Fibroblast of lung (primary cell): ENCODE measurements at regions not wholly inside any gene's neighbourhood (a gene's known extent, or its start where the extent isn't known, plus 50 kb on each side); places are given as distances from the start of the nearest gene placed in this dataset.

Source experiments
- EZH2 ChIP-seq: IDR thresholded peaks from 2 replicates; pipeline ENCODE4 v1.5.1; 2012; ENCODE audit warnings: low read length, control low read depth, mild to moderate bottlenecking; ENCODE audit errors: missing control alignments
- TF ChIP-seq, protein P1 (sequence below), 2 donors: IDR thresholded peaks in 1 of 2; conservative IDR thresholded peaks in 1 of 2; 1 replicate in 1 of 2; 2 replicates in 1 of 2; pipeline ENCODE4 v1.5.1; 2011 to 2012; ENCODE audit warnings: low read length in 2 of 2, control low read depth in 1 of 2, inconsistent platforms in 1 of 2, low read depth in 1 of 2, mild to moderate bottlenecking in 1 of 2

DNA sequence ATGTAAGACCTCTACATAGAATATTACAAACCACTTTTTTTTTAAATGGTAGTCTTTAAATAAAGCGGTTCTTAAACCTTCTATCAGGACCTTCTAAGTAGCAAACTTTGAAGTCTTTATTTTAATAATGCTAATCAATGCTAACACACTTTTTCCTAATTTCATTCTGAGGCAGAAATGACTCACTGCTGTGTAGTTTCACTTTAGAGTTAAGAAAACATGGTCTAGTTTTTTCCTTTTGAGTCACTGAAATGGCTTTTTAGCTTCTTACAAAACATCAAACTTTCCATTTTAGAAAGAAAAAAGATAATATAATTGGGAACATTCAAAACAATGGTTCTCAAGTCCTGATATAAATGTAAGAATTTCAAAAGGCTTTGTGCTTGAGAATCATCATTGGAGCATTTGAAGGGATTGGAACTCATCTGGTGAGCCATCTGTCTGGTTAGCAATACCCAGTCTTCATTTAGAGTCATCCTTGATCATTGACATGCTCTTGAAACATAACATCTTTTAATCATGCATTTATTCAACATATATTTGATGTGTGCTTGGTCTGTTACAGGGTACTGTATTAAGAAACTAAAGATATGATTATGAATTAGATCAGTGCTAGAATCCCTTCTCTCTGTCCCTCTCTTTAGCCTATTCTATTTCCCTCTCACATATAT lies 258.3 kb upstream of the MON1B start:
- TF ChIP-seq, protein P1, sequence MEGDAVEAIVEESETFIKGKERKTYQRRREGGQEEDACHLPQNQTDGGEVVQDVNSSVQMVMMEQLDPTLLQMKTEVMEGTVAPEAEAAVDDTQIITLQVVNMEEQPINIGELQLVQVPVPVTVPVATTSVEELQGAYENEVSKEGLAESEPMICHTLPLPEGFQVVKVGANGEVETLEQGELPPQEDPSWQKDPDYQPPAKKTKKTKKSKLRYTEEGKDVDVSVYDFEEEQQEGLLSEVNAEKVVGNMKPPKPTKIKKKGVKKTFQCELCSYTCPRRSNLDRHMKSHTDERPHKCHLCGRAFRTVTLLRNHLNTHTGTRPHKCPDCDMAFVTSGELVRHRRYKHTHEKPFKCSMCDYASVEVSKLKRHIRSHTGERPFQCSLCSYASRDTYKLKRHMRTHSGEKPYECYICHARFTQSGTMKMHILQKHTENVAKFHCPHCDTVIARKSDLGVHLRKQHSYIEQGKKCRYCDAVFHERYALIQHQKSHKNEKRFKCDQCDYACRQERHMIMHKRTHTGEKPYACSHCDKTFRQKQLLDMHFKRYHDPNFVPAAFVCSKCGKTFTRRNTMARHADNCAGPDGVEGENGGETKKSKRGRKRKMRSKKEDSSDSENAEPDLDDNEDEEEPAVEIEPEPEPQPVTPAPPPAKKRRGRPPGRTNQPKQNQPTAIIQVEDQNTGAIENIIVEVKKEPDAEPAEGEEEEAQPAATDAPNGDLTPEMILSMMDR (conservative IDR thresholded peaks at IDR 0.05 in 1 of 2, IDR thresholded peaks at IDR 0.05 in 1 of 2; ENCODE audit: low read depth in 1 of 2, low read length in 2 of 2), result no peak
- TF ChIP-seq EZH2, result no peak
